GM15510 (cell line): ENCODE measurements at regions not wholly inside any gene's neighbourhood (a gene's known extent, or its start where the extent isn't known, plus 50 kb on each side); places are given as distances from the start of the nearest gene placed in this dataset.

Experiments used
- POLR2A ChIP-seq: IDR thresholded peaks from 3 replicates; pipeline ENCODE4 v1.6.1; 2011; ENCODE audit warnings: borderline replicate concordance; ENCODE audit not compliant: insufficient read length; ENCODE audit errors: extremely low read depth

DNA sequence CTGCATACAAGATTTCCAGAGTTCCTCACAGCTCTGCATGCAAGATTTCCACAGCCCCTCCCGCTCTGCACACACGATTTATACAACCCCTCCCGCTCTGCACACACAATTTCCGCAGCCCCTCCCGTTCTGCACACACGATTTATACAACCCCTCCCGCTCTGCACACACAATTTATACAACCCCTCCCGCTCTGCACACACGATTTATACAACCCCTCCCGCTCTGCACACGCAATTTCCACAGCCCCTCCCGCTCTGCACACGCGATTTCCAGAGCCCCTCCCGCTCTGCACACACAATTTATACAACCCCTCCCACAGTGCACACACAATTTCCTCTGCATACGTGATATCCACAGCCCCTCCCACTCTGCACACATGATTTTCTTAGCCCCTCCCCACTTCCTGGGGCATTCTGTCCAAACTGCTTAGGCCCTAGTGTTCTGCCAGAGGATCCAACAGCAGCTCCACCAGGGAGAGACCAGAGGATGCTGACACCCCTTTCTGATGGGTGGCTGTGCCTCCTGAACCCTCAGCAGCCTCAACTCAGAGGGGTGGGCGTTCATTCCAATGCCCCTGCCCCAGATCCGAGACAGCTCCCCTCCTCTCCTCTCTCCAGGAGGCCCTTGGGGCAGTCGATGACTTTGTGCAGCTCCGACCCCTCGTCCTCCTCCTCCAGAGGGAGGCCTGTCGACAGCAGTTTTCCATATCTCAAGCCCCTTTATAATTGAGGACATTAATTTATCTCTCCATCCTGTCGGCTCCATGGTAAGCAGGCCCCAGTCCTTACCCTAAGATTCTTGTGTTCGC, 671.7 kb downstream of the BRD1 start:
- TF ChIP-seq POLR2A: no peak

DNA sequence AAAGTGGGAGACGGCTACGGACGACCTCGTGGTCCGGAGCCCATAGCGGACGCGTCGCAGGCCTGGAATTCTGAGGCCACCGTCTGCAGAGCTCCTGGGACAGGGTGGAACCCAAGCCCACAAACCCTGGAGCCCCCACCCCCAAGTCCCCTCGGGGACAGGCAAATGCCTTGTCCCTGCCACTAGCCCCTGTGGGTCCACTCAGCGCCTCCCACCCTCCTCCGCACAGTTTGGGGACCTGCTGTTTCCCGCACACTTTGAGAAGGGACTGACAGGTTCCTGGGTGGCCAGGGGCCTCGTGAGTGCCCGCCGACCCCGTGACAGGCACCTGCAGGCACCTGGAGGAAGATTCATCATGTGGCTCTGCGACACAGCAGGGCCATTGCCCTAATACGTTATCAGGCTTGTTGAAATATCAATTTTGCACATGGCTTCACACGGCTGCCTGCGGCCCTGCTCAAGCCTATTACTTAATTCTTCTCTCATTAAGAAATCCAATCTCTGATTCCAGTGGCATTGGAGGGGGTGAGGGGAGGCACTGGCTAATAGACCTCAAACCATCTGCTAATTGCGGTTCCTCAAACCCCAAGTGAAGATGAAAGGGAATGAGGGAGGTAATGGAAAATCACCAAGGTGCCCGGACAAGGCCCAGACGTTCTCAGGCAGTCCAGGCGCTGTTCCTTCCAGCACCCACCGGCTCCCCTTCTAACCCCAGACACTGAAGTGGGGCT, 672.5 kb downstream of the BRD1 start:
- TF ChIP-seq POLR2A: no peak

DNA sequence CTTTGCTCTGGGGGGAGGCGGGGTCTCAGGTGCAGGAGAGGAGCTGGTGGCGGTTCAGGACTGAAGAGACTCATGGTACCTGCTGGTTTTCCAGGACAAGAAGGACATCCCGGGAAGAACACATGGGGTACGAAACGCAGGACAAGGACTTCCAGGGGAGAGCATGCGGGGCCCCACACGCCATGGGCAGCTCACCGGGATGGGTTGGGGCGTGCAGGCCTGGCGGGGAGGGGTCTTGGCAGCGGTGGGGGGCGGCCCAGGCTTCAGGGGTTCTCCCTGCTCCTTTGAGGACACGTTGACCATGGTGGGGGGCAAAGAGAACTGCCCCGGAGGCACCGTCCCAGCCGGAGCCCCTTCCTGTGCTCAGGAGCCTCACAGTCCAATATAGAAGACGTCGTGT, 673.2 kb downstream of the BRD1 start:
- no peak for TF ChIP-seq POLR2A

DNA sequence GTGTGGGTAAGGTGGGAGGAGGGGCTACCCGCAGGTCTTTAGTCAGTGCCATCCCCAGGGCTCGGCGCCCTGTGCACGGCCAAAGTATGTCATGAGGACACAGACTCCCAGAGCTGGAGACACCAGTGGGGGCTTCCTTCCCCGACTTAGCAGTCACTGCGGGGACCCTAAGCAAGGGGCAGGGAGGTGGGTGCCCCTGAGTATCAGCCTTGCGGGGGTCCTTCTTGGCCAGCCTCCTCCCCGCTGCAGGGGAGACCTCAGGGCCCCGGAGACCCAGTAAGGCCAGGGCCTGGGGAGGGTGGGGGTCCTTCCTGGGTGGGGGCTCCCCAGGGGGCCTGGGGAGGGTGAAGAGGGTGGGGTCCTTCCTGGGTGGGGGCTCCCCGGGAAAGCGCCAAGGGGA, 673.8 kb downstream of the BRD1 start:
- TF ChIP-seq POLR2A: no peak

DNA sequence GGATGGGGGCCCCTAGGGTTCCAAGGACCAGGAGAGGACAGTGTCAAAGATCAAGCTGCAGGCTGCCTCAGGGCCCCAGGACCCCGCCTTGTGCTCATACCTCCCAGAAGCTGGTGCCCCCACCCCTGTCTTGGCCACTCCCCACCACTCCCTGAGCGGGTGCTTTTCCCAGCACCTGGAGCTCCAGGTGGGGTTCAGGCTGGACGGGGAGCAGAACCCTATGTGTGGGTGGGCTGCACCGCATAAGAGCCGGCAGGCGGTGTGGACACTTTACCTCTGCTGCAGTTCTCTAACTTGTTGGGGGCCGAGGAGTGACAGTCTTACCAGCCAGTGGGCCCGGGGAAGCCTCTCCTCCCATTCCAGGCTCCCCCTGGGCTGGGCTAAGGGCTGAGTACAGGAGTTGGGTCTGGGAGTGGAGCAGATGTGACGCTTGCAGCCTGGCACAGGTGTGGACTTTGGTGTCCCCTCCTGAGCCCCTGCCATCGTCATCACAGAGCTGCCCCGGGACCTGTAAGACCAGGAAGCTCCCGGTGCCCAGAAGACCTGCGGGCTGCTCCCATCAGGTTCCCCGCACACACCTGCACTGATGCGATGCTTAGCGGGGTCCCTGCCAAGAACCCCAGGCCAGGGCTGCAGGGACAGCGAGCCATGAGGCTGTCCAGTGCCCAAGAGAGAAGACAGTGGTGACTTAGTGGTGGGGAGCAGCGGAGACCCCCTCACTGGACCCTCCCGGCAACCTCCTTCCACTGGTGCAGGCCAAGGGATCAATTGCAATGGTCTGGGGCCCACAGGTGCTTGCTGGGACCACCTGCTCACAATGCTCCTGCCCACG, 674.5 kb downstream of the BRD1 start:
- no peak for TF ChIP-seq POLR2A

DNA sequence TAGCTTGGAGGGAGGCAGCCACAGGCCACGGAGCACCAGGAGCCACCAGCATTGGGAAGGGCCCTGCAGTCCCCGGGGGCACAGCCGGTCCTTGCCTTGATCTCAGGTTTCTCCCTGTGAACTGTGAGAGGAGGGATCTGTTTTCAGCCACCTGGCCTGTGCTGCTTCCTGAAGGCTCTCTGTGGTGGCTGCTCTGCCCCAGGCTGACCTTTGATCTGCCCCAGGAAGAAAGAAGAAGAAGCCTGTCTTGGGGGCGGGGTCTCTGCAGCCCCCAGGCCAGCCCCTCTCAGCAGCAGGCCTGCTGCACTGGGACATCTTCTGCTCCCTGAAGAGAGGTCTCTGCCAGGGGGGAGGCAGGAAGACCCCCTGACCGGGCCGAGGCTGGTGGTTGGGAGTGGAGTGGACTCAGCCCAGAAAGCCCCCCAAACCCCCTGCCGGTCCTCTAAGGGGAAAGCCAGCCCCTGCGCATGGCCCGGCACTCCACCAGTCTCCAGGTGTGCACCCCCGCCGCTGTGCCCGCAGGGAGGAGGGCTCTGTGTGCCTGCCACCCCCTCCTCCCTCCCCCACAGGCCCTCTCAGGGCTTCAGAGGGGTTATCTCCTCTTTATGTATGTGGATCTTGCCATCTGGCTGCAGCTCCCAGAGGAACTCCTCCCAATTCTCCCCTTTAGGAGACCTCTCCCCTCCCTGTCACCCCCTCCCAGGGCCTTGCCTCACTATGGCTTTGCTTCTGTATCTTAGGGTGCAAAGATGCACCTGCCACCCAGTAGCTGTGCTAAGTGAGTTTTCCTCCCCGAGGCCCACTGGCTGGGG, 675.3 kb downstream of the BRD1 start:
- TF ChIP-seq POLR2A: no peak

DNA sequence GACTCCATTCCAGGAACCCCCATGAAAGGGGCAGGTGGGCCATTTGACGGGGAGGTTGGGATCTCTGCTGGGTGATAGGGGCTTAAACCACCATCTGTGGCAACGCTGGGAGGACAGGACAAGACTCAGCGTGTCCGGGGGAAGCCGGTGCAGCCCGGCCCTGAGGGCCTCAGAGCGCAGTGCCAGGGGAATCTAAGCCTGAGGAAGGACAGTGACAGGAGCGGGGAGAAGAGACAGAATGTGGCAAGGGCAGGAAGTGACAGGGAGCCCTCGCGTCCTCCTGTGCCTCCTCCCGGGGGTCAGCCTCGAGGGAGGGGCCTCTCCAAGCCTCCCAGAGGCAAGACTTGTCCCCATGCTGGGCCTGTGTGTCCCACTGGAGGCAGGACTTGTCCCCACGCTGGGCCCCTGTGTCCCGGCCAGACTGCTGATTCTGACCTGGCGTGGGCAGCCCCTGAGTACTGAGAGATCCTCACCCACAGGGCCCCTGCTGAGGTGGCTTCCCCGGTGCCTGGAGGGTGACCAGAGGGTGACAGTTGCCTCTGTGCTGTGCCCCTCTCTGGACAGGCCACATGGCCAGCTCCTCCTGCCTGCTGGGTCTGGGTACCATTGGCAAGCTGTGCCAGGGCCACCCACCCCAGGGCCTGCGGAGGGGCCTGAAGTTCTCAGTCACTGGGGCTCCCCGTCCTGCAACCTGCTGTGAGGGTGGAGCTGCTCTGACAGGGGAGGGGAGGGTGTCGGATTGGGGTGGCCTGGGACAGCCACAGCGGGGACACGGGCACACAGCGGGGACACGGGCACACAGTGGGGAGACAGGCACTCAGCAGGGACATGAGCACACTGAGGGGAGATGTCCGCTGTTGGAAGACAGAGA, 676.2 kb downstream of the BRD1 start:
- no peak for TF ChIP-seq POLR2A

DNA sequence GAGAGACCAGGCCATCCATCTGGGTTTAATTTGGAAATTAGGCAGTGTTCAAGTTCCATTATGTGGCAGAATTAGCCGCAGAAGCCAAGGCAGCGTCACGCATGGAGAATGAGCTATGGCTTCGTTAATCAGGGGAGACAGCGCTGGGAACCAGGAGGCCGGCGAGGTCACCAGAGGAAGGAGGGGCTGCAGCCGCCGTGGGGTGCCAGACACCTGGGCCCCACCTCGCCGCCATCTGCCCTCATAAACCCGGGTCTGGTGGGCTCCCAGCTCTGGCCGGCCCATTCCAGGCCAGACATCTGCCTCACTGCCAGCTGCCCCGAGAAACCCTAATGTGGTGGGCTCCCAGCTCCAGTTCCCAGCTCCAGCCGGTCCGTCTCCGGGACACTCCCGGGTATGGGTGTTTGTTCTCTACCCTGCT, 676.9 kb downstream of the BRD1 start:
- TF ChIP-seq POLR2A: no peak

DNA sequence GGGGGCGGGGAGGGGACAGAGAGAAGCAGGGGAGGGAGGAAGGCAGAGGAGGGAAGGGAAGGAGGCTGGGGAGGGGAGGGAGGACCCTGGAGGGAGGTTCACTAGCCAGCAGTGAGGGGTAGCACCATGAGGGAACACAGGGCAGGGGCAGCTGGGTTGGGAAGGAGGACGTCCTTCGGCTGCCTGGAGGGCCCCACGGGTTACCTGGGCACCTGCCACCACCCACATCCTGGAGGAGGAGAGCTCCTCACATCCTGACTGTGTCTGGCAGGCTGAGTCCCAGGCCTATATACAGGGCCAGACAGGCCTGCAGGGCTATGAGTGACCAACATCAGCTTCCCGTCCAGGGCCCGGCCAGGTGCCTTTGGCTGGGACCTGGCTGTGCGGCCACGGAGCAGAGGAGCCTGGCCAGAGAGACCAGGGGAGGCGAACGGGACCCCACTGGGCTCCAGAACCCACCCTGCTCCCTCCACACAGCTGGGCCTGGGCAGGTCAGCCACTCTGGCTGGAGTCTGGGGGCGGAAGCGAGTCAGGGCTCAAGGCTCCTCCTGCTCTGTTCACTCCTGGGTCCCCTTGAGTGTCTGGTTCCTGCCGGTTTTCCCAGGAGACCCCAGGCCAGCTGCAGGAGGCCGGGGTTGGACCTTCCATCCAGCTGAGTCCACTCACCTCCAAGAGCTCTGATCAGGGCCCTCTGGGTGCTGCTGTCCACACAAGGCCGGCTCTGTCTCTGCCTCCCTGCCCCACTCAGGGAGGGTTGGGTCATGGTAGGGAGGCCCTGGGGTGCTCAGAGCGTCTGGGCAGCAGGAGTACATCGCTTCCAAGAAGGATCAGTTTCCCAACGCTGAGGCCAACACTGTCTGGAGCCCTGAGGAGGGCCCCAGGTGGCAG, 677.7 kb downstream of the BRD1 start:
- no peak for TF ChIP-seq POLR2A

DNA sequence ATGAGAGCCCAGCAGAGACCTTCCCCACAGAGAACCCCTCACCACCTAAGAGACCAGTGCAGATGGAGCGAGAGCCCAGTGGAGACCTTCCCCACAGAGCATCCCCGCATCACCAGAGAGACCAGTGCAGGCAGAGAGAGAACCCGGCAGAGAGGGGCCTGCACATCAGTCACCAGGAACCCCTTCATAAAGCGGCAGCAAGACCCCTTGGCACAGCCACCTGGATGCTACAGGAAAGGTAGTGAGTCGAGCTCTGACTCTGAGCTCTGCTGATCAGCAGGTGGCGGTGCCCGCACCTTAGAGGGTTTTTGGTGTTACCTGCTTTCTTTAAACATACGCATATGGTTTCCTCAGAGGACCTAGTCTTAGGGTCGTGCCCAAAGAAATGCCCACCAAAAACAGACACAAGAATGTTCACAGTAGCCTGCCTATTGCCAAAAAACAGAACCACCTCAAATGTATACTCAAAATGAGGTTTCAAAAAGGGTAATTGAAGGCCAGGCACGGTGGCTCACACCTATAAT, 678.7 kb downstream of the BRD1 start:
- no peak for TF ChIP-seq POLR2A

DNA sequence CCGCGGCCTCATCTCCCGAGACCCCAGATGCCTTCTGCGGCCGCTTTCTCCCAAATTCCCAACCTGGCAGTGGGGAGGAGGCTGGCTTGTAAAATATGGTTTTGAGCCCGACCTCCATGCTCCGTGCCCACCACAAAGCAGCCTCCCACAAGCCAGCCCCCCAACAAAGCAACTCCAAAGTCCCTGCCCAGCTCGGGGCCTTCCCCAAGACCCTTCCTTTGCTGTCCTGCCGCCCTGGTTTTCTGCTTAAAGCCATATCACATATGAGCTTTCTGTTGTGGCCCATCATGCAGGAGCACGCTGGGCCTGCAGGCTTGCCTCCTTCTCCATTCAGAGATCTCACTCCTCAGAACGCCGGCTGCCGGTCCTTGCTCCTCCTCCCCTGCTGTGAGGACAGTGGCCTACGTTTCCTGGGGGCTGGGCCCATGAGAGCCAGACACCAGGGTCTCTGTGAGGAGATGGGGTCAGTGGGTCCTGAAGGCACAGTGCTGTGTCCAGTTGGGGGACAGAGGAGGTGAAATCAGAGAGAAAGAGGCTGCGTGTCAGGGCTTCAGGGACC, 680.0 kb downstream of the BRD1 start:
- no peak for TF ChIP-seq POLR2A

DNA sequence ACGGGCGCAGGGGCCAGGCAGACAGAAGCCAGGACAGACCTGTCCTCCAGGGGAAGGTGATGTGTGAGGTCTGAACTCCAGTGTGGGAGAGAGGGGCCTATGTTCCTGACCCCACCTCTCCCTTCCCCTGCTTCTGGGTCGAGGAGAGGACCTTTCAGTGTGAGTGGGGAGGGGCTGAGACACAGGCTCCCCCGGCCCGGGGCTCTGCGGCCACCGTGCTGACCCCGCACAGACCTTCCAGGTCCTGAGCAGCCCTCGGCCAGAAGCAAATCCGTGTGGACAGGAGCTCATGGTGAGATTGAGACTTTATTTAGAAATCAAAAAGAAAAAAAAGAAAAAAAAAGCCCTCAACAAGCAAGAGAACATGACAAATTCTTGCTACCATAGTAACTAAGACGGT, 680.5 kb downstream of the BRD1 start:
- no peak for TF ChIP-seq POLR2A
